IMR-90 (cell line): ENCODE measurements at regions not wholly inside any gene's neighbourhood (a gene's known extent, or its start where the extent isn't known, plus 50 kb on each side); places are given as distances from the start of the nearest gene placed in this dataset.

Experiments used
- ATAC-seq: fragments of 200-7000 bp; cut with Tn5 transposase; 2 replicates; pipeline ENCODE4 v1.9.1; 2020; ENCODE audit warnings: low read depth, mild to moderate bottlenecking, moderate library complexity
- BruUV-seq: library from RNA; stranded (reverse); fragments of 400-500 nt; replicated peaks from 2 replicates; lab custom pipeline; 2021; lab: Mats Ljungman, UMichigan
- CTCF ChIA-PET: fragments of 300-600 bp; formaldehyde crosslinking; extraction: SDS; loops from one replicate; lab custom pipeline; 2021; ENCODE audit warnings: antibody characterized with exemption; lab: Yijun Ruan, JAX
- POLR2A ChIA-PET: fragments of 300-600 bp; sonication (Branson Sonifier 250); formaldehyde crosslinking; loops from one replicate; lab custom pipeline; 2022; ENCODE audit warnings: antibody characterized with exemption; ENCODE audit not compliant: unreplicated experiment; lab: Charles Lee
- DNase-seq: peaks from one replicate; pipeline ENCODE4 v3.0.0; 2013
- H2AFZ ChIP-seq: replicated peaks from 2 replicates; pipeline ENCODE3; 2013; ENCODE audit warnings: low read length, mild to moderate bottlenecking; ENCODE audit not compliant: poor library complexity
- H2AK5ac ChIP-seq: 2 replicates; pipeline ENCODE4 v1.6.1; 2013; ENCODE audit warnings: low read depth, low read length, inconsistent platforms
- H2AK9ac ChIP-seq: replicated peaks from 2 replicates; pipeline ENCODE3; 2013; ENCODE audit warnings: mild to moderate bottlenecking, low read depth, low read length, moderate library complexity; ENCODE audit not compliant: poor library complexity
- H2BK120ac ChIP-seq: 2 replicates; pipeline ENCODE4 v1.6.1; 2013; ENCODE audit warnings: low read depth, low read length, inconsistent platforms
- H2BK15ac ChIP-seq: 3 replicates; pipeline ENCODE4 v1.6.1; 2013; ENCODE audit warnings: low read depth, low read length, inconsistent platforms
- H2BK20ac ChIP-seq: 2 replicates; pipeline ENCODE4 v1.6.1; 2013; ENCODE audit warnings: low read depth, mild to moderate bottlenecking, inconsistent platforms, low read length, moderate library complexity
- H2BK5ac ChIP-seq: 2 replicates; pipeline ENCODE4 v1.6.1; 2013; ENCODE audit warnings: mild to moderate bottlenecking, low read depth, low read length, inconsistent platforms; ENCODE audit not compliant: poor library complexity, severe bottlenecking
- H3K14ac ChIP-seq: replicated peaks from 2 replicates; pipeline ENCODE4 v1.6.1; 2013; ENCODE audit warnings: low read depth, low read length, inconsistent platforms
- H3K18ac ChIP-seq: 2 replicates; pipeline ENCODE4 v1.6.1; 2013; ENCODE audit warnings: low read depth, low read length, control low read depth
- H3K23ac ChIP-seq: 2 replicates; pipeline ENCODE4 v1.6.1; 2013; ENCODE audit warnings: low read depth, low read length, inconsistent platforms
- H3K27ac ChIP-seq: 2 replicates; pipeline ENCODE4 v1.5.1; 2013; ENCODE audit warnings: mild to moderate bottlenecking, control low read depth, low read length; ENCODE audit not compliant: insufficient read depth
- H3K27me3 ChIP-seq: 2 replicates; pipeline ENCODE4 v1.6.1; 2013; ENCODE audit warnings: low read length; ENCODE audit not compliant: control insufficient read depth, insufficient read depth
- H3K36me3 ChIP-seq: 2 replicates; pipeline ENCODE4 v1.6.1; 2013; ENCODE audit warnings: low read length, mixed read lengths; ENCODE audit not compliant: control insufficient read depth, insufficient read depth
- H3K4ac ChIP-seq: 2 replicates; pipeline ENCODE4 v1.6.1; 2013; ENCODE audit warnings: low read depth, low read length, inconsistent platforms
- H3K4me1 ChIP-seq: 2 replicates; pipeline ENCODE4 v1.6.1; 2013; ENCODE audit warnings: low read length, mixed read lengths; ENCODE audit not compliant: control insufficient read depth, insufficient read depth
- H3K4me2 ChIP-seq: 2 replicates; pipeline ENCODE4 v1.6.1; 2013; ENCODE audit warnings: low read depth, mild to moderate bottlenecking, control low read depth, low read length, moderate library complexity
- H3K4me3 ChIP-seq: 2 replicates; pipeline ENCODE4 v1.5.1; 2013; ENCODE audit warnings: low read depth, mild to moderate bottlenecking, control low read depth, low read length, moderate library complexity; ENCODE audit not compliant: insufficient read depth
- H3K56ac ChIP-seq: 2 replicates; pipeline ENCODE4 v1.6.1; 2013; ENCODE audit warnings: low read length, inconsistent platforms; ENCODE audit not compliant: insufficient read depth; ENCODE audit errors: extremely low read depth
- H3K79me1 ChIP-seq, 2 experiments: 2 replicates each; pipeline ENCODE4 v1.6.1; 2013; ENCODE audit warnings: low read length in 2 of 2, inconsistent platforms in 1 of 2, low read depth in 1 of 2
- H3K9ac ChIP-seq: 2 replicates; pipeline ENCODE4 v1.6.1; 2013; ENCODE audit warnings: low read depth, low read length, control low read depth
- H3K9me1 ChIP-seq: 2 replicates; pipeline ENCODE4 v1.6.1; 2013; ENCODE audit warnings: low read length, inconsistent platforms; ENCODE audit not compliant: insufficient read depth
- H3K9me3 ChIP-seq: 2 replicates; pipeline ENCODE4 v1.6.1; 2013; ENCODE audit warnings: low read length; ENCODE audit not compliant: control insufficient read depth, insufficient read depth
- H4K20me1 ChIP-seq: 2 replicates; pipeline ENCODE4 v1.6.1; 2013; ENCODE audit warnings: low read length, inconsistent platforms; ENCODE audit not compliant: insufficient read depth
- H4K5ac ChIP-seq: 2 replicates; pipeline ENCODE4 v1.6.1; 2013; ENCODE audit warnings: mild to moderate bottlenecking, low read depth, low read length, control low read depth
- H4K8ac ChIP-seq, 2 experiments: 2 replicates each; pipeline ENCODE4 v1.6.1; 2013; ENCODE audit warnings: low read depth in 2 of 2, low read length in 2 of 2, control low read depth in 1 of 2, inconsistent platforms in 1 of 2
- H4K91ac ChIP-seq: 2 replicates; pipeline ENCODE4 v1.6.1; 2013; ENCODE audit warnings: low read depth, low read length, inconsistent platforms; ENCODE audit not compliant: insufficient read depth
- SMC3 ChIP-seq: fragments of 150-350 bp; IDR thresholded peaks from 2 replicates; pipeline ENCODE4 v1.6.1; 2016; ENCODE audit warnings: low read depth, mild to moderate bottlenecking, antibody characterized with exemption, low read length, moderate library complexity
- WGBS, 2 experiments: methylation state at CpG; one replicate each; pipeline versions ENCODE4 v1.1.5 to v1.1.7; 2013; ENCODE audit warnings: missing lambda C conversion rate in 2 of 2; ENCODE audit not compliant: insufficient read length in 1 of 2; ENCODE audit errors: extremely low coverage in 2 of 2; 5-methylcytosine and 5-hydroxymethylcytosine counted together
- dilution Hi-C: fragments of 300-500 bp; cut with HindIII; formaldehyde crosslinking; loops from one replicate; pipeline ENCODE4 v1.14.3; 2018; ENCODE audit warnings: low sequenced_read_pairs; ENCODE audit not compliant: unreplicated experiment
- in situ Hi-C: fragments of 300-500 bp; cut with MboI; formaldehyde crosslinking; loops from 3 replicates; pipeline ENCODE4 v1.14.3; 2019; ENCODE audit warnings: low sequenced_read_pairs, inconsistent platforms, mixed read lengths
- intact Hi-C: fragments of 100-400 bp; cut with micrococcal nuclease; formaldehyde crosslinking; loops from 2 replicates; pipeline ENCODE4 v1.10.0; 2022

GRCh38 chr16:80323187-80323807 lies 217.5 kb upstream of the DYNLRB2 start:
- no peak overlapping the region for H2AK9ac ChIP-seq

More at GRCh38 chr16:80323187-80323807, 217.5 kb upstream of the DYNLRB2 start:
- H3K9me1 ChIP-seq = no peaks in the 10 kb centered on the region
- no peak overlapping the region for H2AFZ ChIP-seq
- in situ Hi-C loops (no loop called here), dilution Hi-C loops (no loop called here), intact Hi-C loops (no loop called here)
- H2BK5ac ChIP-seq = no peak overlapping the region
- ChIA-PET CTCF (no interaction called here), POLR2A (no interaction called here)
- H2BK20ac ChIP-seq = no peak overlapping the region
- no peaks in the 10 kb centered on the region for H3K4me1 ChIP-seq
- H3K23ac ChIP-seq = no peak overlapping the region
- WGBS, 2 experiments = 82% methylated on average over 5 of the region's 13 CpGs; no CpG with 5 or more reads in 1 of the 2 experiments
- no peak overlapping the region for H3K18ac ChIP-seq
- H3K36me3 ChIP-seq = no peaks in the 10 kb centered on the region
- H2AK5ac ChIP-seq = no peak overlapping the region
- H4K20me1 ChIP-seq = no peaks in the 10 kb centered on the region
- no peak overlapping the region for H3K14ac ChIP-seq
- H2BK15ac ChIP-seq = no peak overlapping the region
- H3K4me2 ChIP-seq = no peak overlapping the region
- peaks cover 6% of the 10 kb centered on the region for H3K27me3 ChIP-seq
- H3K9me3 ChIP-seq = no peaks in the 10 kb centered on the region
- no peak for ATAC-seq
- H3K9ac ChIP-seq = no peak overlapping the region
- no peaks in the 10 kb centered on the region for H3K79me1 ChIP-seq
- no peak overlapping the region for H4K8ac ChIP-seq
- H3K56ac ChIP-seq = no peak overlapping the region
- H4K5ac ChIP-seq = no peak overlapping the region
- H3K4ac ChIP-seq = no peak overlapping the region
- no peak for TF ChIP-seq SMC3
- H3K27ac ChIP-seq = no peak overlapping the region
- no peak overlapping the region for H4K91ac ChIP-seq
- H3K4me3 ChIP-seq = no peak overlapping the region
- no TSS peak for BruUV-seq
- no peak for DNase-seq
- H2BK120ac ChIP-seq = no peak overlapping the region
